ENCODE measurements at regions not wholly inside any gene's neighbourhood (a gene's known extent, or its start where the extent isn't known, plus 50 kb on each side); places are given as distances from the start of the nearest gene placed in this dataset.

- no peak for TF ChIP-seq TAF1 (IDR thresholded peaks at IDR 0.05; ENCODE audit: low read depth)
- TF ChIP-seq RAD21 (IDR thresholded peaks at IDR 0.05; ENCODE audit: low read depth) = no peak
- no peak for TF ChIP-seq NFIC (IDR thresholded peaks at IDR 0.05)
- TF ChIP-seq MAX (IDR thresholded peaks at IDR 0.05) = no peak
- TF ChIP-seq YY1 (IDR thresholded peaks at IDR 0.05; ENCODE audit: low read depth) = no peak
- no peak for TF ChIP-seq CEBPB (IDR thresholded peaks at IDR 0.05)
- TF ChIP-seq, protein P1, sequence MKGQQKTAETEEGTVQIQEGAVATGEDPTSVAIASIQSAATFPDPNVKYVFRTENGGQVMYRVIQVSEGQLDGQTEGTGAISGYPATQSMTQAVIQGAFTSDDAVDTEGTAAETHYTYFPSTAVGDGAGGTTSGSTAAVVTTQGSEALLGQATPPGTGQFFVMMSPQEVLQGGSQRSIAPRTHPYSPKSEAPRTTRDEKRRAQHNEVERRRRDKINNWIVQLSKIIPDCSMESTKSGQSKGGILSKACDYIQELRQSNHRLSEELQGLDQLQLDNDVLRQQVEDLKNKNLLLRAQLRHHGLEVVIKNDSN (IDR thresholded peaks at IDR 0.05) = no peak
- no peak for TF ChIP-seq TCF12 (IDR thresholded peaks at IDR 0.05; ENCODE audit: low read depth)
- no peak for TF ChIP-seq EP300 (IDR thresholded peaks at IDR 0.05; ENCODE audit: borderline replicate concordance)
- TF ChIP-seq, protein P2, sequence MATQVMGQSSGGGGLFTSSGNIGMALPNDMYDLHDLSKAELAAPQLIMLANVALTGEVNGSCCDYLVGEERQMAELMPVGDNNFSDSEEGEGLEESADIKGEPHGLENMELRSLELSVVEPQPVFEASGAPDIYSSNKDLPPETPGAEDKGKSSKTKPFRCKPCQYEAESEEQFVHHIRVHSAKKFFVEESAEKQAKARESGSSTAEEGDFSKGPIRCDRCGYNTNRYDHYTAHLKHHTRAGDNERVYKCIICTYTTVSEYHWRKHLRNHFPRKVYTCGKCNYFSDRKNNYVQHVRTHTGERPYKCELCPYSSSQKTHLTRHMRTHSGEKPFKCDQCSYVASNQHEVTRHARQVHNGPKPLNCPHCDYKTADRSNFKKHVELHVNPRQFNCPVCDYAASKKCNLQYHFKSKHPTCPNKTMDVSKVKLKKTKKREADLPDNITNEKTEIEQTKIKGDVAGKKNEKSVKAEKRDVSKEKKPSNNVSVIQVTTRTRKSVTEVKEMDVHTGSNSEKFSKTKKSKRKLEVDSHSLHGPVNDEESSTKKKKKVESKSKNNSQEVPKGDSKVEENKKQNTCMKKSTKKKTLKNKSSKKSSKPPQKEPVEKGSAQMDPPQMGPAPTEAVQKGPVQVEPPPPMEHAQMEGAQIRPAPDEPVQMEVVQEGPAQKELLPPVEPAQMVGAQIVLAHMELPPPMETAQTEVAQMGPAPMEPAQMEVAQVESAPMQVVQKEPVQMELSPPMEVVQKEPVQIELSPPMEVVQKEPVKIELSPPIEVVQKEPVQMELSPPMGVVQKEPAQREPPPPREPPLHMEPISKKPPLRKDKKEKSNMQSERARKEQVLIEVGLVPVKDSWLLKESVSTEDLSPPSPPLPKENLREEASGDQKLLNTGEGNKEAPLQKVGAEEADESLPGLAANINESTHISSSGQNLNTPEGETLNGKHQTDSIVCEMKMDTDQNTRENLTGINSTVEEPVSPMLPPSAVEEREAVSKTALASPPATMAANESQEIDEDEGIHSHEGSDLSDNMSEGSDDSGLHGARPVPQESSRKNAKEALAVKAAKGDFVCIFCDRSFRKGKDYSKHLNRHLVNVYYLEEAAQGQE (IDR thresholded peaks at IDR 0.05; ENCODE audit: low read depth) = no peak
- no peak for TF ChIP-seq FOXM1 (IDR thresholded peaks at IDR 0.05; ENCODE audit: borderline replicate concordance, low read depth)
- TF ChIP-seq EGR1 (IDR thresholded peaks at IDR 0.05) = no peak
- no peak for TF ChIP-seq CREB1 (IDR thresholded peaks at IDR 0.05; ENCODE audit: low read depth)
- TF ChIP-seq TEAD4 (IDR thresholded peaks at IDR 0.05) = no peak
Observed at GRCh38 chr20:12210591-12210990, 292.9 kb downstream of the BTBD3 start.

Measured in Ishikawa (cell line).